ENCODE measurements at regions not wholly inside any gene's neighbourhood (a gene's known extent, or its start where the extent isn't known, plus 50 kb on each side); places are given as distances from the start of the nearest gene placed in this dataset.

- TF ChIP-seq CTCF (IDR thresholded peaks at IDR 0.05) = no peak
- no peak for TF ChIP-seq POLR2A (IDR thresholded peaks at IDR 0.05)
Observed at GRCh38 chr15:38849046-38849445, 284.4 kb upstream of the RASGRP1 start.

Data from vagina (tissue), 2 donors.